ENCODE measurements at regions not wholly inside any gene's neighbourhood (a gene's known extent, or its start where the extent isn't known, plus 50 kb on each side); places are given as distances from the start of the nearest gene placed in this dataset.

- intact Hi-C loops (cut with DNase I): no loop called here
- Histone ChIP-seq H3K27ac (replicated peaks in 1 of 4) (no peak overlapping the region), H3K4me1 (no peaks in the 10 kb centered on the region), H3K4me3 (no peak overlapping the region), H3K9me3 (no peaks in the 10 kb centered on the region), H3K27me3 (no peaks in the 10 kb centered on the region), H3K36me3 (no peaks in the 10 kb centered on the region)
- WGBS: 90% methylated on average over 2 of the region's 2 CpGs
- no peak for TF ChIP-seq CTCF (IDR thresholded peaks at IDR 0.05)
- no peak for TF ChIP-seq EP300 (IDR thresholded peaks at IDR 0.05)
- TF ChIP-seq POLR2AphosphoS5 (IDR thresholded peaks at IDR 0.05): no peak
- no peak for TF ChIP-seq POLR2A (IDR thresholded peaks at IDR 0.05; ENCODE audit: low read depth)
- no peak for DNase-seq (ENCODE audit: extremely low spot score)
Observed at GRCh38 chr7:69402696-69403095, 195.6 kb upstream of the AUTS2 start.

GRCh38 chr7:69403169-69403568 lies 195.1 kb upstream of the AUTS2 start:
- Histone ChIP-seq H3K36me3 (no peaks in the 10 kb centered on the region), H3K27me3 (no peaks in the 10 kb centered on the region), H3K9me3 (no peaks in the 10 kb centered on the region), H3K4me1 (no peaks in the 10 kb centered on the region), H3K27ac (replicated peaks in 1 of 4) (no peak overlapping the region), H3K4me3 (no peak overlapping the region)
- intact Hi-C loops (cut with DNase I): no loop called here
- TF ChIP-seq CTCF (IDR thresholded peaks at IDR 0.05) (peak in 2 of 3 experiments; percentile 12 to 31), POLR2AphosphoS5 (IDR thresholded peaks at IDR 0.05) (no peak), POLR2A (IDR thresholded peaks at IDR 0.05; ENCODE audit: low read depth) (no peak)
- WGBS: 63% methylated on average over 2 of the region's 2 CpGs
- DNase-seq (ENCODE audit: extremely low spot score): no peak

GRCh38 chr7:69411018-69411417 lies 187.3 kb upstream of the AUTS2 start:
- Histone ChIP-seq H3K27me3 (no peaks in the 10 kb centered on the region), H3K36me3 (no peaks in the 10 kb centered on the region), H3K4me3 (no peak overlapping the region), H3K27ac (replicated peaks in 1 of 4) (no peak overlapping the region), H3K4me1 (no peaks in the 10 kb centered on the region), H3K9me3 (no peaks in the 10 kb centered on the region)
- no peak for TF ChIP-seq CTCF (IDR thresholded peaks at IDR 0.05)
- TF ChIP-seq POLR2A (IDR thresholded peaks at IDR 0.05; ENCODE audit: low read depth): no peak
- TF ChIP-seq EP300 (IDR thresholded peaks at IDR 0.05): no peak
- no peak for TF ChIP-seq POLR2AphosphoS5 (IDR thresholded peaks at IDR 0.05)
- no peak for DNase-seq (ENCODE audit: extremely low spot score)
- intact Hi-C loops (cut with DNase I): no loop called here
- 85% methylated on average over 7 of the region's 7 CpGs for WGBS

GRCh38 chr7:69411466-69411865 lies 186.8 kb upstream of the AUTS2 start:
- Histone ChIP-seq H3K9me3 (no peaks in the 10 kb centered on the region), H3K36me3 (no peaks in the 10 kb centered on the region), H3K4me3 (no peak overlapping the region), H3K27me3 (no peaks in the 10 kb centered on the region), H3K27ac (replicated peaks in 1 of 4) (no peak overlapping the region), H3K4me1 (no peaks in the 10 kb centered on the region)
- DNase-seq (ENCODE audit: extremely low spot score): no peak
- TF ChIP-seq POLR2AphosphoS5 (IDR thresholded peaks at IDR 0.05) (no peak), CTCF (IDR thresholded peaks at IDR 0.05) (no peak), EP300 (IDR thresholded peaks at IDR 0.05) (no peak), POLR2A (IDR thresholded peaks at IDR 0.05; ENCODE audit: low read depth) (no peak)
- 95% methylated on average over 8 of the region's 8 CpGs for WGBS
- intact Hi-C loops (cut with DNase I): no loop called here

- TF ChIP-seq EP300 (IDR thresholded peaks at IDR 0.05) (no peak), POLR2A (IDR thresholded peaks at IDR 0.05; ENCODE audit: low read depth) (no peak), POLR2AphosphoS5 (IDR thresholded peaks at IDR 0.05) (no peak), CTCF (IDR thresholded peaks at IDR 0.05) (no peak)
- Histone ChIP-seq H3K36me3 (no peaks in the 10 kb centered on the region), H3K4me3 (no peak overlapping the region), H3K9me3 (no peaks in the 10 kb centered on the region), H3K27me3 (no peaks in the 10 kb centered on the region), H3K4me1 (no peaks in the 10 kb centered on the region), H3K27ac (replicated peaks in 1 of 4) (no peak overlapping the region)
- DNase-seq (ENCODE audit: extremely low spot score): no peak
- WGBS: 68% methylated on average over 9 of the region's 9 CpGs
- intact Hi-C loops (cut with DNase I): no loop called here
Observed at GRCh38 chr7:69412331-69413146, 185.7 kb upstream of the AUTS2 start.

All from esophagus muscularis mucosa (tissue), 4 donors.